GM21619 (cell line): ENCODE measurements at regions not wholly inside any gene's neighbourhood (a gene's known extent, or its start where the extent isn't known, plus 50 kb on each side); places are given as distances from the start of the nearest gene placed in this dataset.

ENCODE experiments used
- ATAC-seq: cut with Tn5 transposase; IDR thresholded peaks from one replicate; pipeline ENCODE4 v1.9.1; 2021; ENCODE audit not compliant: unreplicated experiment

DNA sequence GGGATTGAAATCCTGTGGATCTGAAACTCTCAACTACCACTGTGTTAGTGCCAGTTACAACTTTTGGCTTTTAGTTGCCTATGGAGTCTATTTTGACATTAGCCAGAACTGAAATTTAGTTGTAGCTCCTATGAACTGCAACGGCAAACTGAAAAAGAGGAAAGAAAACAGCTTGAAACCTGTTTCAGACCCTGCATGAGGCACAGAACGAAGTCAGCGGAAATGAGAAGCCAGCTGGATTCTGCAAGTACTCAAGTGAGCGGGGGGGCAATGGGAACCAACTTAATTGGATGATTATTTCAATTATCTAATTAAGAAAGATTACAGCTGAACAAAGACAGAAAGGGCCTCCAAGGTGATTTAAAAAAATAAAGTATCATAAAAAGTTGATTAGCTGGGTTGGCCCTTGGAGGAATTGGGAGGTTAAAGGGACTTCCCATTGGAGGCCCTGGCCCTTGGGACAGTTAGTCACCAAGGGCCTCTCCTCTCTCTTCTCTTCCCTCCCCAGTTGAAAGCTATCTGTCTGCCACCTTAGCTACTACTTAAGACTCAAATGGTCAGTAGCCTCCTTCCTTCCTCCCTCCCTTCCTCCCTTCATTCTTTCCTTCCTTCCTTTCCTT, 352.1 kb downstream of the SHQ1 start:
- peak; percentile 49 for ATAC-seq

DNA sequence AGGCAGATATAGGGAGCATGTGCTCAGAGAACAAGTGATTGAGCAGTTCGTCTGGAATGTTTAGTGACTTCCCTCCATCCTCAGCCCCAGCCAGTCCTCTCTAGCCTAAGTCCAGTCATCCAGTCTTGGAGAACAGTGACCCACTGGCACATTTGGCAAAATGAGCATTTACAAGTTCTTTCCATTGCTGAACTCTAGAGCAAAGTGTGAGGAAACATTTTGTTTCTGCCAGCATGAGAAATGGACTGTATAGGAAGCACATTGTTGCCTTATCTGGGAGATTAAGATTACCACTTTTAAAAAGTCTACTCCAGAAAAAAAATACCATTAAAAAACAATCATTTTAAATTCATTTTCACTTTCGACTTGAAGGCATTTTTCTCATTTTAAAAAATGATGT, 353.6 kb downstream of the SHQ1 start:
- no peak for ATAC-seq

DNA sequence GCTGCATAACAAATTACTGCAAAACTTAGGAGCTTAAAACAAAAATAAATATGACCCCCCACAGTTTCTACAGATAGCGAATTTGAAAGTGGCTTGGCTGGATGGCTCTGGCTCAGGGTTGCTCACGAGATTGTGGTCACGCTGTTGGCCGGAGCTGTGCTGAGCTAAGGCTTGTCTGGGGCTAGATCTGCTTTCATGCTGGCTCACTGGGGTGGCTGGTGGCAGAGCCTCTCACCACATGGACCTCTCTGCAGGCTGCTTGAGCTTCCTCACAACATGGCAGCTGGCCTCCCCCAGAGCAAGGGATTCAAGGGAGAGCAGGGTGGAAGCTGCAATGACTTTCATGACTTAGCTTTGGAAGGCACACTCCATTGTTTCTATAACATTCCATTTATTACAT, 354.1 kb downstream of the SHQ1 start:
- ATAC-seq, result no peak

DNA sequence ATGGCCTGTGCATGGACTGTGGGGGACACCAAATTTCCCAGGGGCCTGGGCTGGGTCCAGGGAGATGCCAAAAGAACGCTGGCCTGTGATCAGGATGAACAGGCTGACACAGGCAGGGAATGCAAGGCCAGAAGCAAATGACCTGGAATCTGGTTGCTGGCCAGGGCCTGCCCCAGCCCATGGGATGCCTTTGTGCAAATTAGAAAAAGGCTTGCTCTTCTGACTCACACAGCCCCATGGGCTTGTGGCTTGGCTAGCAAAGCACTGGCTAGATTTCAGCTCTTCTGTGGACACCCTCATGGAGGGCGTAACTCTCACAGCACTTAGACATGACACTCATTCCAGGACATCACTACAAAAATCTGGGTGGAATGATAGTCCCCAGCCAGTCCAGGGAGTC, 356.0 kb downstream of the SHQ1 start:
- no peak for ATAC-seq

DNA sequence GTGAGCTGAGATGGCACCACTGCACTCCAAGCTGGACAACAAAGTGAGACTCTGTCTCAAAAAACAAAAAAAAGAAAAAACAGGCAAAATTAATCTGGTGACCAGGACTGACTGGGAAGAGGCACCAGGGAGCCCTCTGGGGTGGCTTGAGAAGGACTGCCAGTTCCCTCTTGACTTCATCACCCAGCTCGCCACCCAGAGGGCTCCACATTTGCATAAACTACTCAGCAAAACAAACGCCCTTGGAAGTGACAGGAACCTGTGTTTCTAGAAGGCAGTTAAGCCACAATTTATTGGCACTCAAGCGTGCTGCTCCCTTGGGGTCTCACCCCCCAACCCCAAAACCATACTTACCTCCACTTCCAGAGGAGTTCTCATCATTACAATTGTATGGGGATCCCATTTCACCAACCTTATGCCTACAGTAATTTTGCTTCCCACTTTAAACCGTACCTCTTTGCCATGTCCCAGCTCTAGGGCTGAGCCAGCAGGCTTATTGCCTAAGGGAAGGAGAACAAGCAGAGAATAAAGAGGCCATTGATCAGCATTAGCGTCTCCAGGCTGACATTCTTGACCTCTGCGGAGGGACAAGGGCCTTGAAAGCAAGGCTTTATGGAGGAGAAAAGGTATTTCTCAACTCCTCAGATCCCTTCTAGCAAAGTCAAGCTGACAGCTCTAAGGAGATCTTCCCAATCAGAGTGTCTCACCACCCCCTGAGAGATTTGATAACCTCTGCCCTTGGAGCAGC, 357.4 kb downstream of the SHQ1 start:
- no peak for ATAC-seq

DNA sequence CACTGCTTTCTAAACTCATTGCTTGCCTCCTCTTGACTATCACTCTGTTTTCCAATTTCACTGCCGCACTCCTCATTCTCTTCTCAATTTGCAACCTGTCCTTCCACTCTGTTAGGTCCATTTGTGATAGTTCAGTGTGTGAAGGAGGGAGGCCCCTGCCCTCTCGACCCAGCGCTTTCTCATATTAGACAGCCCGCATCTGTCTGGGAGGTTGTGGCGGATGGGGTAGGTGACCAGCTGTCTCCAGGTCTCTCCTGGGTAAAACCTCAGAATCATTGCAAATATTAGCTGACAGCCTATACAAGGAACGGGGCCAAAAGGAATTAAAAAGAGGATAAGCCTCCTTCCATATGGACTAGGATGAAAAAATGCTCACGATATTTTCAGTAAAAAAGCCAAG, 358.3 kb downstream of the SHQ1 start:
- ATAC-seq, result no peak

DNA sequence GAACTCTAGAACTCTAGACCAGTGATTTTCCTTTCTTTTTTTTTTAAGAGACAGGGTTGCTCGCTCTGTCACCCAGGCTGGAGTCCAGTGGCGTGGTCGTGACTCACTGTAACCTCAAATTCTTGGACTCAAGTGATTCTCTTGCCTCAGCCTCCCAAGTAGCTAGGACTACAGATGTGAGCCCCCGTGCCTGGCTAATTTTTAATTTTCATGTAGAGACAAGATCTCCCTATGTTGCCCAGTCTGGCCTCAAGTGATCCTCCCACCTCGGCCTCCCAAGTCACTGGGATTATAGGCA, 359.6 kb downstream of the SHQ1 start:
- no peak for ATAC-seq

DNA sequence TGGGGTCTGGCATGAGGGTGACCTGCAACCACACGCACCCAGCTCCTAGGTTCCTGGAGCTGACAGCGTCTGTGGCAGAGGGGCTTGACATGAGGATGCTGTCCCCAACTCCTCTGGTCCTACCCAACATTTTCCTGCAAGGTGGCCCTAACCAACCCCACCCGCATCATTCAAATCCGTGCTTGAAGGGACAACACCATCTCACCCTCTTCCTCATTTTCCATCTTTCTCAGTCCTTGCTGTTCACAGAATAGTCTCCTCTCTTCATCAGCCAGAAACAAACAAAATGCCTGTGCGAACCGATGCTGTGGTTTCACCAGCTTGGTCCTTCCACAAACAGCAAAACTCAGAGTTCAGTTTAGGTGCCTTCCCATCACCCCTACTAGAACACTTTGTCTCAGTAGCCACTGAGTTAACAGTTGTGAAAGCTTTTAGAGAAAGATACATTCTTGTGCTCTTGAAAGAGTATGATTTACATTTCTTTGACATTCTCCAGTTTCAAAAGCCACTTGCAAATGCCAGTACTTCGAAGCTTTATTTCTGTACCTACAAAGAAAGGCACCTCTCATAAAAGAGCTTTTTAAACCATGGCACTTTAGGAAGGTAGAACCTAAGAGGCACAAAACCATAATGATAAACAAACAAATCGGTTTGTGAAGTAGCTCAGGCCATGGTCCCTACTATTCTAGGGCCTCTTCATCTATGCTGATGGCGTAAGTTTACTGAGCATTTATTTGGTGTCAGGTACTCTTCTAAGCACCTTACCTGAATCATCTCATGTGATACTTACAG, 360.1 kb downstream of the SHQ1 start:
- peak; percentile 44 for ATAC-seq

DNA sequence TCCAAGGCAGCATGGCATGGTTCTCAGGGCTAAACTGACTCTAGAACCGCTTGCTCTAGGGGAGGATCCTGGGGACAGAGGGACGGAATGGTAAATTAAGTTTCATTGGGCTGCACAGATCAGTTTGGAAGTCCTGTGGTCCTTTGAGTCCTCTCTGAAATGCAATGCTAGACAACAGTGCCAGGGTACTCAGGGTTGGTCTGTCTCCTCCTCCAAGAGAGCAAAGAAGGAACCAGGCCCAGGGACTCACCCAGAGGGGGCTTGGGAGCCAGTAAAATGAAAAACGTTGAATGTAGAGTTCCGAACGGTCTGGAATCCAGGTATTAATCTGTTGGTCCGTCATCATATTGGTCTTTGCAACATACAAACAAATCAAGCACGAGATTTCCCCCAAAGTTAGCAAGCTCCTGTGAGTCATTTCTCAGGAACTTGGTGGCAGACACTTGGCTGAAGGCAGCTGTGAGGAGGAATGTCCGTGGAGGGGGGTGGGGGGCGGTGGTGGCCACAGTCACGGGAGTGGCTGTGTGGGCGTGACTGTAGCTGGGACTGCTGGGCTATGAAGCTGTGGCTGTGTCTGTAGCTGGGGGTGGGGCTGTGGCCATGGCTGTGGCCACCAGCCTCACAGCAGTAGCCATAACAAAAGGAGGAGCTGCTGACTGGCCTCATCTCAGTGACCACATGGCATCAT, 361.0 kb downstream of the SHQ1 start:
- no peak for ATAC-seq

DNA sequence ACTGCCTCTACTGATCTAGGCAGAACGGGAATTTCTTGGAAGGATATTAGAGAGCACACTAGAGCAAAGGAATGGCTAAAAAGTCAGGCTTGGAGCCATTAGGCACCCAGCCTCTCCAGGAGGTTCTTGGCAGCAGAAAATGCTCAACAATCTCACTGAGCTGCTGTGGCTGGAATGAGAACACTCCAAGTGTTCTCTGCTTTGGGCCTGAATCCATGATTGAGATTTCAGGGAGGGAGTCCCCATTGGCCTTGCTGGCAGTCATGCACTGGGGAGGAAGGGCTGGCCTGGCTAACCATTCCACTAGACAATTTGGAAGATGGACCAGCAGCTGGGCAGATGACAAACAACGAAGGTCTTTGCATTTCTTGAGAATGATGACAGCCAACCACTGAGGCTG, 362.6 kb downstream of the SHQ1 start:
- no peak for ATAC-seq

DNA sequence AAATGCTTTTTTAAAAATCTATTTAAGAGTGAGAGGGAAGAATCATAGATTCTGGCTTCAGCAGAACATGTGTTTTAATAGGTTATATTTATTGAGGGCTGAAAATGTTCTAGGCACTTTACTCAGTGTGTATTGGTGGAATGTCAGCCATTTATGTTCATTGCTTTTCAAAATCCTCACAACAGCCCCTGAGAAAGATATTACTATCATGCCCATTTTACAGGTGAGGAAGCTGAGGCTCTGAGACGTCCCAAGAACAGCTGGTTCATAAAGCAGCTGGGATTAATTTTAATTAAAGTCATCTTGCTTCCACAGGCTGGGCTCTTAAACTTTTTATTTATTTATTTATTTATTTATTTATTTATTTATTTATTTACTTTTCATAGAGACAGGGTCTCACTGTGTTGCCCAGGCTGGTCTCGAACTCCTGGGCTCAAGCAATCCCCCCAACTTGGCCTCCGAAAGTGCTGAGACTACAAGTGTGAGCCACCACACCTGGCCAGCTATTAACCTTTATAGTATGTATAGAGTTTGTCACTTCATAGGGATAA, 364.6 kb downstream of the SHQ1 start:
- ATAC-seq, result no peak

DNA sequence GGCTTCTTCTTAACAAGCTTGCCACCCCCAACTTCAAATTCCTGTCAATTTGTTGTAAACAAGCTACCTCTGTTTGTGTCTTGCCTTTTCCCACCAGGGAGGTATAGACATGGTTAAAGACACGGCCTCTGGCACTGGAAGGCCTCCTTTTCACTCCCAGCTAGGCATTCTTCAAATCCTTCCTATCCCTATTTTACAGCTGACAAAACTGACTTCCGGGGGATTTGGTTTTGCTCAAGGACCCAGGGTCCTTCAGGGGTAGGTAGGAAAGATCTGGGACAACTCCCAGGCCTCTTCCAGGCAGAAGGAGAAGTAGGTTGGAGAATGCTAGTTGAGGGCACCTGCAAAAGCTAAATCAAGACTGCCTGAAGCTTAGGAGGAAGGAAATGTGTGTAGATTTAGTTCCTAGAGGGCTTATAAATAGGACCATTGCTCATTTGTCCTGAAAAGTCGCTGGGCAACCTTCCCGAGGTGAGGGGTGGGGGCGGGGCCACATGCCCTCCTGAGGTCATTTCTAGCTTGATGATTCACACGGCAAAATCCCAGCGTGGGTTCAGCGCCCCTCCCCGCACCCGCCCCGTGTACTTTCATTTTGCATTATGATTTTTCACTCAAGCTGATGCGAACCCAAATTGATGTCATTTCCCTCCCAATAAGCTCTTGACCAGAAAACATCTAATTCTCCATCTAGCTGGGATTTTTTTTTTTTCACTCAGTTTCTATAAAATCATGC, 365.5 kb downstream of the SHQ1 start:
- peak; percentile 45 for ATAC-seq

DNA sequence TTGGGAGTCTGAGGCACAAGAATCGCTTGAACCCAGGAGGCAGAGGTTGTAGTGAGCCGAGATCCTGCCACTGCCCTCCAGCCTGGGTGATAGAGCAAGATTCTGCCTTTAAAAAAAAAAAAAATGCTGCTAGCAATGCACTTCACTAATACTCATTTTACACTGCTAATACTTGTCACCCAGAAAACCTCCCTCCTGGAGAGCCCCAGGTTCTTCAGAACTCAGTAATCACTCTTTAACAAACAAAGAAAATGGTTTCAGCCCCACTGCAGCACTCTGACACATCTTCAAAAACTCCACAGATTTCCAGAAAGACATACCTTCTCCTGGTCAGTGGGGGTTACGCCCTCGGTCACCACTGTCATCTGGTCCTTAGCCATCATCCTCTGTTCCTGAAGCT, 366.7 kb downstream of the SHQ1 start:
- ATAC-seq, result no peak

DNA sequence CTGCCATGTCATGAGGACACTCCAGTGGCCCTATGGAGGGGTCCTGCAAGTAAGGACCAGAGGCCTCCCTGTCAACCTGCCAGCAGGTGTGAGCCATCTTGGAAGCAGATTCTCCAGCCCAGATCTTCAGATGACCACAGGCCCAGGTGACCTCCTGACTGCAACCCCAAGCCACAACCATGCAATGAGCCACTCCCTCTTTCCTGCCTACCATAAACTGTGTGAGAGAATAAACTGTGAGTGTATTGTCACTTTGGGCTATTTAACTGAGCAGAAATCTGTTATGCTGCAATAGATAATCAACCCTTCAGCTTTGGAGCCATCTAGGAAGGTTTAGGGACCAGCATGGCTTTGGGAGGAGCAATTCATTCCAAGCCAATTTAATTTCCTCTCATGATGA, 367.9 kb downstream of the SHQ1 start:
- no peak for ATAC-seq

DNA sequence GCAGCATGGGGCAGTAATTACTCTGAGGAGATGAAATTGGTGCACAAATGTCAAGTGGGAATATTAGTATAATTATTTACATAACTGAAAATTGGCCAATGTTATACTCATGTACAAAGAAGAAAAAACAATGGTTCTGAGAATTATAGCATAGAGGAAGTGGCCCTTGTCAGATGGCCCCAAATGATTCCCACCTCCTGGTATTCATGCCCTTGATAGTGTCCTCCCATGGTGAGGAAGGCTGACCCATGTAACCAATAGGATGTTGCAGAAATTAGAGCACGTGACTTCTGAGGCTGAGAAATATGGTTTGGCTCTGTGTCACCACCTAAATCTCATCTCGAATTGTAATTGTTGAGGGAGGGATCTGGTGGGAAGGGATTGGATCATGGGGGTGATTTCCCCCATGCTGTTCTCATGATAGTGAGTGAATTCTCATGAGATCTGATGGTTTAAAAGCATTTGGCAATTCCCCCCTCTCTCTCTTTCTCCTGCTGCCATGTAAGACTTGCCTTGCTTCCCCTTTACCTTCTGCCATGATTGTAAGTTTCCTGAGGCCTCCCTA, 368.5 kb downstream of the SHQ1 start:
- no peak for ATAC-seq

DNA sequence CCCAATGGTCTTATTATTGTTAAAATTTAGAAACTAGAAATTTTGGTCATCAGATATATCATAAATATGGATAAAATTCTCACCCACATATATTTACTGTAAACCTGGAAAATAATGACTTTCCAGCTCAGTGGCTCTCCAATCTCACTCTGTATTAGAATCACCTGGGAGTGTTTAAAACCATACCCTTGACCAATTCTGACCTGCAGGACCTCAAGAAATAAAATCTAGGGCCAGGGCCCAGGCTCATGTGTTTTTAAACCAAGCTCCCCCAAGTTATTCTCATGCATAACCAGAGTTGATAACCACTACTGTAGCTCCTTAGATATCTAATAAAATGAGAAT, 372.1 kb downstream of the SHQ1 start:
- ATAC-seq, result no peak

DNA sequence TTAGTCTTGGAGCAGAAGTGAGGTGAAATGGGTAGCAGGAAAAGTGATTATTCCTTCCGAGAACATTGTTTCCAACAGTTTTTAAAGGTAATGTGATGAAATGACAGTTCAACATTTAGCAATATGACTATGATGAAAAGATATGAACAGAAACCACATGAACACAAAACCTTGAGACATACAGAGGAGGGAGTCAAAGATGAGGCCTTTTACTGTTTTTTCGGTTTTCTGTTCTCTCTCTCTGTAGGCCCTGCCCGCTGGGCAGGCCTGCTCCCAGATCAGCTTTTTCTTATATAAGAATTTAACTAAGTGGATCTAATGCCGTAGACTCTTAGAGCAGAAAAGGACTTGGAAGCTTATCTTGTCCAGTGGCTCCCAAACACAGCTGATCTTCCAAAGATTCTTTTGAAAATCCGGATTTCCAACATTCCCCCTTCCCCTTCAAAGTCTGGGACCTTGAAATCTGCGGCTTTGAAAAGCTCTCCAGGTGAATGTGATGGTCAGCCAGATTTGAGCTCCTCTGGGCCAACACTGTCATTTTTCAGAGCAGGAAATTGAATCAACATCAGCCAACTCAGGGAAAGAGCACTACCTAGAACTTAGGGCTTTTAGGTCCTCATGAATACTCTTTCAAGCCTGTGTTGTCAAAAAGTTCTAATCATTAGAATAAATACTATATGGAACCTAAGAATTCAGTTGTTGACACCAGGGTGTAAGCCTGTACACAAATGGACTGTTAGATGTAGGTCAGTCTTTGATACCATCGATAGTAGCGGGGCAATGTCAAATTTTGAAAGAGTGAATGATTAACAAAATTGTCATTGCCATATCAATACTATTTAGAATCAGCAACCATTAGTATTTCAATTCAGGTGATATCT, 372.7 kb downstream of the SHQ1 start:
- no peak for ATAC-seq

DNA sequence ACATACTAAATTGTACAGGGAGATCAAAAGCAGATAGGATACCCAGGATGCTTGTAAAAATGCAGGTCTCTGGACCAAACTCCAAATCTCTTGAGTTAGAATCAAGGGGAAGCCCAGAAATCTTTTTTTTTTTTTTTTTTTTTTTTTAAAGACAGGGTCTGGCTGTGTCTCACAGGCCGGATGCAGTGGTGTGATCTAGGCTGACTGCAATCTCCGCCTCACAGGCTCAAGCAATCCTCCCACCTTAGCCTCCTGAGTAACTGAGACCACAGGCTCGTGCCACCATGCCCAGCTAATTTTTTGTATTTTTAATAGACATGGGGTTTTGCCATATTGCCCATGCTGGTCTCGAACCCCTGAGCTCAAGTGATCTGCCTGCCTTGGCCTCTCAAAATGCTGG, 373.5 kb downstream of the SHQ1 start:
- no peak for ATAC-seq

DNA sequence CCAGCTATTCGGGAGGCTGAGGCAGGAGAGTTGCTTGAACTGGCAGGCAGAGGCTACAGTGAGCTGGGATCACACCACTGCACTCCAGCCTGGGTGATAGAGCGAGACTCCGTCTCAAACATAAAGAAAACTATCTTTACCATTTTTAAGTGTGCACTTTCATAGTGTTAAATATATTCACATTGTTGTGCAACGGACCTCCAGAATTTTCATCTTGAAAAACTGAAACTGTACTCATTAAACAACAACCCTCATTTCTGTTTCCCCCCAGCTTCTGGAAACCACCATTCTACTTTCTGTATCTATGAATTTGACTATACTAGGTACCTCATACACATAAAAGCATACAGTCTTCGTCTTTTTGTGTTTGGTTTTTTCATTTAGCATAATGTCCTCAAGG, 375.1 kb downstream of the SHQ1 start:
- peak; percentile 95 for ATAC-seq
